ENCODE measurements at regions not wholly inside any gene's neighbourhood (a gene's known extent, or its start where the extent isn't known, plus 50 kb on each side); places are given as distances from the start of the nearest gene placed in this dataset.
A peak's percentile ranks its signal among the peaks of the same experiment; 100 is the strongest.
"Not testable (repeated sequence)": the region's sequence is repeated elsewhere in the genome, so short reads cannot be mapped to it uniquely, and the experiment has no call there.

- Histone ChIP-seq H3K27me3 (no peaks in the 10 kb centered on the region), H3K4me1 (peaks cover 11 to 14% of the 10 kb centered on the region in 2 donors), H3K4me3 (replicated peaks in 1 of 3) (no peak overlapping the region), H3K27ac (peak overlapping the region in 1 of 3 donors; percentile 65), H3K9me3 (no peaks in the 10 kb centered on the region), H3K36me3 (no peaks in the 10 kb centered on the region)
- 91 to 94% methylated on average over 1 of the region's 1 CpG for WGBS, 2 donors
- no peak for TF ChIP-seq POLR2A (IDR thresholded peaks at IDR 0.05)
- TF ChIP-seq, protein P1, sequence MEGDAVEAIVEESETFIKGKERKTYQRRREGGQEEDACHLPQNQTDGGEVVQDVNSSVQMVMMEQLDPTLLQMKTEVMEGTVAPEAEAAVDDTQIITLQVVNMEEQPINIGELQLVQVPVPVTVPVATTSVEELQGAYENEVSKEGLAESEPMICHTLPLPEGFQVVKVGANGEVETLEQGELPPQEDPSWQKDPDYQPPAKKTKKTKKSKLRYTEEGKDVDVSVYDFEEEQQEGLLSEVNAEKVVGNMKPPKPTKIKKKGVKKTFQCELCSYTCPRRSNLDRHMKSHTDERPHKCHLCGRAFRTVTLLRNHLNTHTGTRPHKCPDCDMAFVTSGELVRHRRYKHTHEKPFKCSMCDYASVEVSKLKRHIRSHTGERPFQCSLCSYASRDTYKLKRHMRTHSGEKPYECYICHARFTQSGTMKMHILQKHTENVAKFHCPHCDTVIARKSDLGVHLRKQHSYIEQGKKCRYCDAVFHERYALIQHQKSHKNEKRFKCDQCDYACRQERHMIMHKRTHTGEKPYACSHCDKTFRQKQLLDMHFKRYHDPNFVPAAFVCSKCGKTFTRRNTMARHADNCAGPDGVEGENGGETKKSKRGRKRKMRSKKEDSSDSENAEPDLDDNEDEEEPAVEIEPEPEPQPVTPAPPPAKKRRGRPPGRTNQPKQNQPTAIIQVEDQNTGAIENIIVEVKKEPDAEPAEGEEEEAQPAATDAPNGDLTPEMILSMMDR (IDR thresholded peaks at IDR 0.05) = no peak
- no peak for DNase-seq
- intact Hi-C loops (cut with DNase I) = no loop called here
Measured at GRCh38 chr1:101588677-101589076, 351.9 kb downstream of the S1PR1 start.

- intact Hi-C loops (cut with DNase I) = no loop called here
- no peaks in the 10 kb centered on the region for H3K36me3 ChIP-seq
- H3K9me3 ChIP-seq = no peaks in the 10 kb centered on the region
- 83 to 89% methylated on average over 1 of the region's 1 CpG for WGBS, 2 donors
- TF ChIP-seq, protein P1 (IDR thresholded peaks at IDR 0.05) = no peak
- no peak for TF ChIP-seq POLR2A (IDR thresholded peaks at IDR 0.05)
- H3K4me3 ChIP-seq (replicated peaks in 1 of 3) = no peak overlapping the region
- H3K27ac ChIP-seq = no peak overlapping the region
- no peaks in the 10 kb centered on the region for H3K27me3 ChIP-seq
- peaks cover 11% of the 10 kb centered on the region in 2 donors for H3K4me1 ChIP-seq
- DNase-seq = no peak
Measured at GRCh38 chr1:101592845-101593244, 356.0 kb downstream of the S1PR1 start.

- WGBS, 2 donors = 52 to 58% methylated on average over 2 of the region's 2 CpGs
- H3K4me3 ChIP-seq (replicated peaks in 1 of 3) = no peak overlapping the region
- no peaks in the 10 kb centered on the region for H3K9me3 ChIP-seq
- H3K27ac ChIP-seq = no peak overlapping the region
- intact Hi-C loops (cut with DNase I) = no loop called here
- DNase-seq = no peak
- H3K27me3 ChIP-seq = no peaks in the 10 kb centered on the region
- H3K4me1 ChIP-seq = no peaks in the 10 kb centered on the region
- TF ChIP-seq, protein P1 (IDR thresholded peaks at IDR 0.05) = no peak
- no peak for TF ChIP-seq POLR2A (IDR thresholded peaks at IDR 0.05)
- H3K36me3 ChIP-seq = no peaks in the 10 kb centered on the region
Measured at GRCh38 chr1:101595881-101596374, 359.1 kb downstream of the S1PR1 start.

- WGBS, 2 donors = 71 to 82% methylated on average over 5 of the region's 5 CpGs
- H3K4me3 ChIP-seq (replicated peaks in 1 of 3); intact Hi-C loops (cut with DNase I); H3K9me3 ChIP-seq; DNase-seq; H3K27me3 ChIP-seq; H3K36me3 ChIP-seq; H3K4me1 ChIP-seq; H3K27ac ChIP-seq: not testable (repeated sequence)
Measured at GRCh38 chr1:101600615-101601014, 363.8 kb downstream of the S1PR1 start.

DNA sequence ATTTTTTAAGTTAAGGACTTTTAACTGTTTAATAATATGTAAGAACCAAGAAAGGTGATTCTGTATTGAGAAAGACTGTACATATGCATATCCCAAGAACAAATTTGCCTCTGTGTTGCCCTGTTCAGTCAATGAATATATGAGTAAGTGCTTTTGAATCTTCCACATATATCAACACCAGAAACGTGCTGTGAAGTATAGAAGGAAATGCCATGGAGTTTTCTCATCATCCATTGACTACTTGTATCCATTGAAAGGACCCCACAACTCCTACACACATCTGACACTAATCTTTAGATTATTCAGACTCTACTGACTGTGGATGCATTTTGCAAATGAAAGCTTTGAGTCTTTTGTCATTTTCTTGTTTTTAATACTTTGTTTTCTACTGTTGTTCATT is 366.9 kb downstream of the S1PR1 start:
- DNase-seq = no peak
- intact Hi-C loops (cut with DNase I) = no loop called here
- H3K27me3 ChIP-seq = no peaks in the 10 kb centered on the region
- no peak overlapping the region for H3K4me3 ChIP-seq (replicated peaks in 1 of 3)
- no peak overlapping the region for H3K27ac ChIP-seq
- WGBS, 2 donors = 23 to 52% methylated on average over 1 of the region's 1 CpG
- H3K36me3 ChIP-seq = no peaks in the 10 kb centered on the region
- no peaks in the 10 kb centered on the region for H3K9me3 ChIP-seq
- TF ChIP-seq, protein P1 (IDR thresholded peaks at IDR 0.05) = no peak
- TF ChIP-seq POLR2A (IDR thresholded peaks at IDR 0.05) = no peak
- H3K4me1 ChIP-seq = no peaks in the 10 kb centered on the region

GRCh38 chr1:101605878-101606277 is 369.1 kb downstream of the S1PR1 start:
- DNase-seq = no peak
- H3K9me3 ChIP-seq = no peaks in the 10 kb centered on the region
- no peaks in the 10 kb centered on the region for H3K4me1 ChIP-seq
- no peak overlapping the region for H3K4me3 ChIP-seq (replicated peaks in 1 of 3)
- no peak overlapping the region for H3K27ac ChIP-seq
- WGBS, 2 donors = 65 to 67% methylated on average over 2 of the region's 2 CpGs
- TF ChIP-seq, protein P1 (IDR thresholded peaks at IDR 0.05) = no peak
- no peak for TF ChIP-seq POLR2A (IDR thresholded peaks at IDR 0.05)
- no peaks in the 10 kb centered on the region for H3K27me3 ChIP-seq
- intact Hi-C loops (cut with DNase I) = no loop called here
- H3K36me3 ChIP-seq = no peaks in the 10 kb centered on the region
